ENCODE measurements at regions not wholly inside any gene's neighbourhood (a gene's known extent, or its start where the extent isn't known, plus 50 kb on each side); places are given as distances from the start of the nearest gene placed in this dataset.

DNA sequence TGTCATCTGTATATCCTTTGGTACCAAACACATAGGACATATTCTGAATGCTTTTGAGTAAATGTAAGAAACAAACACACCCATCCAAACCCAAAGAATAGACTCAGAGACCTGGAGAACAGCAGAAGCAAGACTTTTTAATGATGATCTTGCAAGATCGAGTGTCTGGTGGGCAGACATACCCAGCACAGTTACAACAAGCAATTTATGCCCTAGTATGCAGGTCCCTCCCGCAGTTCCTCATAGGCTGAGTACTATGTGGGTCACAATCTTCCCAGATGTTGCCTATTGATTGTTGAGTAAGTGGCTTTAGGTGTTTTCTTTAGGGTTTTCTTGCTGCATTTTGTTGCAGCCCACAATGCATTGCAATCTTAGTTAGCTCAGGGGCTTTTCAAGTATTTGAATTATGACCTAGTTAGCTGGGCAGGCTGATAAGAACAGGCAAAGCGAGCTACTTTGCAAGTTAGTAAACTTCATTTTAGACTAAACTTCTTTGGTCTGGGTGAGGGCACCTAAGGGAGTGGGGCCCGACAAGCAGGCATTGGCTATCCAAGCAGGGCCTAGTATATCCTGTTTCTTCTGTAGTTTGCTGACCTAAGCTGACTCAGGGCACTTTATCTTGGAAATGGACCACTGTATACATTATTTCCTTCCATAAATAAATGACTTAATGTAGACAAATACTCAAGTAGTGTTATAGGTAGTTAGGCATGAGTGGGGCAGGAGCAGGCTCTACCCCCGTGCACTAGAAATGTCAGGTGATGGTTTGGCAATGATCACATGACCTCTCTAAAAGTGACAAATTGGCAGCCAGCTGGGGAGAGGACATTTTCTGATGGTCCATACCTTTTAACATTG is 87.3 kb upstream of the LIPC start:
- TF ChIP-seq, protein P1, sequence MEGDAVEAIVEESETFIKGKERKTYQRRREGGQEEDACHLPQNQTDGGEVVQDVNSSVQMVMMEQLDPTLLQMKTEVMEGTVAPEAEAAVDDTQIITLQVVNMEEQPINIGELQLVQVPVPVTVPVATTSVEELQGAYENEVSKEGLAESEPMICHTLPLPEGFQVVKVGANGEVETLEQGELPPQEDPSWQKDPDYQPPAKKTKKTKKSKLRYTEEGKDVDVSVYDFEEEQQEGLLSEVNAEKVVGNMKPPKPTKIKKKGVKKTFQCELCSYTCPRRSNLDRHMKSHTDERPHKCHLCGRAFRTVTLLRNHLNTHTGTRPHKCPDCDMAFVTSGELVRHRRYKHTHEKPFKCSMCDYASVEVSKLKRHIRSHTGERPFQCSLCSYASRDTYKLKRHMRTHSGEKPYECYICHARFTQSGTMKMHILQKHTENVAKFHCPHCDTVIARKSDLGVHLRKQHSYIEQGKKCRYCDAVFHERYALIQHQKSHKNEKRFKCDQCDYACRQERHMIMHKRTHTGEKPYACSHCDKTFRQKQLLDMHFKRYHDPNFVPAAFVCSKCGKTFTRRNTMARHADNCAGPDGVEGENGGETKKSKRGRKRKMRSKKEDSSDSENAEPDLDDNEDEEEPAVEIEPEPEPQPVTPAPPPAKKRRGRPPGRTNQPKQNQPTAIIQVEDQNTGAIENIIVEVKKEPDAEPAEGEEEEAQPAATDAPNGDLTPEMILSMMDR (IDR thresholded peaks at IDR 0.05), result no peak
- TF ChIP-seq POLR2A (IDR thresholded peaks at IDR 0.05), result no peak
- TF ChIP-seq EP300 (IDR thresholded peaks at IDR 0.05), result no peak

Measured in ovary (tissue), 3 donors.